Hepatocyte (in vitro differentiated cells): ENCODE measurements at regions not wholly inside any gene's neighbourhood (a gene's known extent, or its start where the extent isn't known, plus 50 kb on each side); places are given as distances from the start of the nearest gene placed in this dataset.

Experiments
- CTCF ChIP-seq: fragments of 200-600 bp; sonication (generic); IDR thresholded peaks from 2 replicates; pipeline ENCODE4 v1.5.1; 2016; ENCODE audit warnings: antibody characterized with exemption, mild to moderate bottlenecking; ENCODE audit not compliant: poor library complexity
- EZH2 ChIP-seq: fragments of 200-600 bp; sonication (generic); IDR thresholded peaks from 2 replicates; pipeline ENCODE4 v1.6.1; 2016; ENCODE audit warnings: antibody characterized with exemption, mild to moderate bottlenecking, borderline replicate concordance
- EZH2phosphoT487 ChIP-seq: fragments of 200-600 bp; sonication (generic); IDR thresholded peaks from one replicate; pipeline ENCODE4 v1.6.1; 2018; ENCODE audit warnings: antibody characterized with exemption, mild to moderate bottlenecking, low read depth, moderate library complexity; ENCODE audit not compliant: unreplicated experiment, severe bottlenecking

- TF ChIP-seq CTCF (no peak), EZH2 (no peak), EZH2phosphoT487 (no peak)
Measured at GRCh38 chr20:11469795-11470435, 447.8 kb upstream of the BTBD3 start.
